GM12875 (cell line): ENCODE measurements at regions not wholly inside any gene's neighbourhood (a gene's known extent, or its start where the extent isn't known, plus 50 kb on each side); places are given as distances from the start of the nearest gene placed in this dataset.

Experiments used
- H3K4me3 ChIP-seq: one replicate; pipeline ENCODE4 v1.5.1; 2011; ENCODE audit warnings: low read depth, low read length, control low read depth
- TF ChIP-seq, protein P1 (sequence below): IDR thresholded peaks from 2 replicates; pipeline ENCODE4 v1.5.1; 2011; ENCODE audit warnings: low read depth, mild to moderate bottlenecking, control low read depth, inconsistent platforms, low read length, moderate library complexity, borderline replicate concordance; ENCODE audit not compliant: insufficient read depth

DNA sequence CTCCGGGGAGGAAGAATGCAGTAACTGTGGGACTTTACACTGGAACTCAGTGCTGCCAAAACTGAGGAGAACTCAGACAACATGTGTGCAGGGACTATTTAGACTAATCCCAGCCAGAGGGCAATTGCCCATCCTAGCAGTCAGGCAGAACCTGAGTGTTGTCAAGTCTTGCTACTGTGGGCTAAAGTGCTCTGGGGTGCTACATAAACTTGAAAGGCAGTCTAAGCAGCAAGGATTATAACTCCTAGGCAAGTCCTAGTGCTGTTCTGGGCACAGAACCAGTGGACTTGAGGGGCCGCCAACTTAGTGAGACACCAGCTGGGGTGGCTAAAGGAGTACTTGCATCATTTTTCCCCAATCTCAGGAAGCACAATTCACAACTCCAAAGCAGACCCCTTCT, 363.8 kb upstream of the PTCHD4 start:
- H3K4me3 ChIP-seq = no peak overlapping the region
- TF ChIP-seq, protein P1, sequence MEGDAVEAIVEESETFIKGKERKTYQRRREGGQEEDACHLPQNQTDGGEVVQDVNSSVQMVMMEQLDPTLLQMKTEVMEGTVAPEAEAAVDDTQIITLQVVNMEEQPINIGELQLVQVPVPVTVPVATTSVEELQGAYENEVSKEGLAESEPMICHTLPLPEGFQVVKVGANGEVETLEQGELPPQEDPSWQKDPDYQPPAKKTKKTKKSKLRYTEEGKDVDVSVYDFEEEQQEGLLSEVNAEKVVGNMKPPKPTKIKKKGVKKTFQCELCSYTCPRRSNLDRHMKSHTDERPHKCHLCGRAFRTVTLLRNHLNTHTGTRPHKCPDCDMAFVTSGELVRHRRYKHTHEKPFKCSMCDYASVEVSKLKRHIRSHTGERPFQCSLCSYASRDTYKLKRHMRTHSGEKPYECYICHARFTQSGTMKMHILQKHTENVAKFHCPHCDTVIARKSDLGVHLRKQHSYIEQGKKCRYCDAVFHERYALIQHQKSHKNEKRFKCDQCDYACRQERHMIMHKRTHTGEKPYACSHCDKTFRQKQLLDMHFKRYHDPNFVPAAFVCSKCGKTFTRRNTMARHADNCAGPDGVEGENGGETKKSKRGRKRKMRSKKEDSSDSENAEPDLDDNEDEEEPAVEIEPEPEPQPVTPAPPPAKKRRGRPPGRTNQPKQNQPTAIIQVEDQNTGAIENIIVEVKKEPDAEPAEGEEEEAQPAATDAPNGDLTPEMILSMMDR = no peak

DNA sequence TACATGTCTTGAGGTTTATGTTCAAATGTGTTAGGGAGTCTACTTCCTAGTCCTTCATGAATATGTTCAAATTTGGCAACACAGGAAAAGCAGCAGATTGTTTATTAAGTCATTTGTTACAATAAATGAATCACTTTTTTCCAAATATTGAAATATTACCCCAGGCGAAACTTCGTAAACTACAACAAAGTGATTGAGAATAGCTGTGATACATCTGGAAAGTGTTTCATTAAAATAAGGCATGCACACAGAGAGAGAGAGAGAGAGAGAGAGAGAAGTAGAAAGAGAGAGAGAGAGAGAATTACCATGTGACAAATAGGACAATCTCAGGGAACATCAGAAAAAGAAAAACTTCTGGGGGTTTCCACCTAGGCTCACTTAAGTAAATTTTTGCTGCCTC, 363.1 kb upstream of the PTCHD4 start:
- TF ChIP-seq, protein P1 = no peak
- no peak overlapping the region for H3K4me3 ChIP-seq

DNA sequence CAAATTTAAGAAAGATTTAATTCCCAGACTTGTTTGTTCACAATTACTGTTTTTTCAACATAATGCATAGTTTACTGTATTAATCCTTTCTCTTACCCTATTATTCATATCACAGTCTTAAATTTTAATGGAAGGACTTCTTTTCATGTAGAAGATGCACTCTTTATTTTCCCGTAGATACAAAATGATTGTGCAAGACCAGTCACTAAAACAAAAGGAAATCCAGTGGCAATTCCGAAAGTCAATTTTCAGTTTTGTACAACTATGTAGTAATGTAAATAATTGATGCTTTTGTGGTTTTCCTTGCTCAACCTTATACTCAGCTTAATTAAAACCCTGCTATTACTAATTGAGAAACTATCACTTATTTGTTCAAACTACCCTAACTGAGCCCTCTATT, 361.5 kb upstream of the PTCHD4 start:
- TF ChIP-seq, protein P1 = no peak
- no peak overlapping the region for H3K4me3 ChIP-seq

DNA sequence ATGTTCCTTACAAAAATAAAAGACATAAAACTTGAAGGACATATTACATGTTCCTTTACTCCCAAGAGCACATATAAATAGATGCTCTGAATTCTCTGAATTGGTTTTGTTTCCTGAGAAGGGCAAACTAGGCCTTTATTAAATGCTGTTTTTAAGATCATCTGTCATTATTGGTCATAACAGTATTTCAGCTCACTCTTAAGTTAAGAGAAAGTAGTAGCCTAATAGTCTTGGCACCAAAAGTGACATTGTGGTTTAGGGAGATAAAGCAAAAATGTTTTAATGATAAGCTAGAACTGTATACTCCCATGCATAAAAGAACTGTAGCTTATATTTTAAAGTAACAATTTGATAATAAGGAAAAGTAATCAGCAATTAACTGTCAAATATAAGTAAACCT, 361.1 kb upstream of the PTCHD4 start:
- no peak overlapping the region for H3K4me3 ChIP-seq
- TF ChIP-seq, protein P1 = no peak

DNA sequence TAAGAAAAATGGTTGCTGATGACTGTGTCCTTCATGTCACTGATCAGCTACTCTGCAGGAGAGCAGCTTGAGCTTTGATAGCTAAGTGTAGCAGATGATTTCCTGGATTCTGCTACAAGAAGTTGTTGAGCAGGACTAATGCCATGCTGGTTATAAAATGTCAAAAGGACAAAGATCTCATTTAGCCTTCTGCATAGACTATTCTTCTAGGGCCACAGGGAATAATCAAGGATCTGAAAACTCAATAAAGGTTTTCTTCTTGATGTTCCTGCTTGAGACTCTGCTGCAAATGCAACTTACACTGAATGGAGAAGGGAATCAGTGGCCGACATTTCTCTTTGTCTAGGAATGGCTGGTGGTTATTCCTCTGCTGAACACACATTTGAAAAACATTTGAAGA, 360.3 kb upstream of the PTCHD4 start:
- TF ChIP-seq, protein P1 = no peak
- H3K4me3 ChIP-seq = no peak overlapping the region

DNA sequence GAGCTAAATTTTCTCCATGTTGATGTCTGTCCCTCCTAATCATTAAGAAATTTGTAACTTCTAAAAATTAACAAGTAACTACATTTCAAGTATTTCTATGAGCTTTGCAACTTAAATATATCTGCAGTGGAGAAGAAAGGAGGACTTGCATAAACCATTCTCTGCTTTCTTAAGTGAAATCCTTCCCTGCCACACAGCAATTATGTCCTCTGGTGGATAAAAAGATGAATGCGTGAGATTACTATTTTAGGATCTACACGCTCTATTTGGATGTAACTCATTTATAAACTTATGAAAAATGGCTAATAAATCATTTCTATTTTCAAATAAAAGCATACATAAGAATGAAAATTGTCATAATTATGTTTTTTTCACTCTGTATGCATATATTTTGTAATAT, 338.0 kb upstream of the PTCHD4 start:
- H3K4me3 ChIP-seq = no peak overlapping the region
- TF ChIP-seq, protein P1 = no peak

DNA sequence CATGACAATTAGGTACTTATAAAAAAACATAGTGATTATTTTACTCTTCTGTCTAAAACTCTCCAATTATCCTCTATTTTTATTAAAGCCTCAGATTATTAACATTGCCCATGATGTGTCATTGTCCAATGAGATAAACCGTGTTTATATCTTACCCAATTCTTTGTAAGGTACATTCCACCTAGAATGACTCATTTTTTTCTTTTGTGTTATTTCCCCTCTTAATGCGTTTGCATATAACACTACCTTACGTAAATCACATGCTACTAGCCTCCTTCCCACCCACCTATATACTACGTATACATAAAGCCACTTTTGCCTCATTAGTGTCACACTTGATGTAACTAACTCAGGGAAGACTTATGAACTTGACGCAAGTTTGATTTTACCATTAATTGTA, 336.3 kb upstream of the PTCHD4 start:
- TF ChIP-seq, protein P1 = no peak
- no peak overlapping the region for H3K4me3 ChIP-seq
